Hepatocyte (in vitro differentiated cells): ENCODE measurements at regions not wholly inside any gene's neighbourhood (a gene's known extent, or its start where the extent isn't known, plus 50 kb on each side); places are given as distances from the start of the nearest gene placed in this dataset.

ENCODE experiments used
- EZH2 ChIP-seq: fragments of 200-600 bp; sonication (generic); IDR thresholded peaks from 2 replicates; pipeline ENCODE4 v1.6.1; 2016; ENCODE audit warnings: antibody characterized with exemption, mild to moderate bottlenecking, borderline replicate concordance
- TF ChIP-seq, protein P1 (sequence below): fragments of 200-600 bp; sonication (generic); IDR thresholded peaks from 2 replicates; pipeline ENCODE4 v1.5.1; 2016; ENCODE audit warnings: antibody characterized with exemption, mild to moderate bottlenecking; ENCODE audit not compliant: poor library complexity

DNA sequence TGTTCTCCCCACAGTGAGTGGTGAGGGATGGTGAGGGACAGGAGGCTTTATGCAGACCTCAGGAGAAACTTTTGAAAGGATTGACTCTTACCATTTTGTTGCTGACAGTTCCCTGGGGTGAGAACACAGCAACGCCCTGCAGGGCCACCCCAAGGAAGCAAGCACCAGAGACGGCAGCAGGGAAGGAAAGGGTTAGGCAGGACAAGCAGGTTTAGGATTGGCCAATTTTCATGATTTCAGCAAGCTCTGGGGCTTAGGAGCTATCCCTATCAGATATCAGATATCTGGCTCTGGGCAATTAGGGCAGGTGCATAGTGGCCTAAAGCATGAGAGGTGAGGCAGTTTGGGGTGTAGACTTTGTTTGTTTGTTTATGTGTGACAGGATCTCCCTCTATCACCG lies 87.0 kb upstream of the LSM14A start:
- TF ChIP-seq EZH2 = no peak
- TF ChIP-seq, protein P1, sequence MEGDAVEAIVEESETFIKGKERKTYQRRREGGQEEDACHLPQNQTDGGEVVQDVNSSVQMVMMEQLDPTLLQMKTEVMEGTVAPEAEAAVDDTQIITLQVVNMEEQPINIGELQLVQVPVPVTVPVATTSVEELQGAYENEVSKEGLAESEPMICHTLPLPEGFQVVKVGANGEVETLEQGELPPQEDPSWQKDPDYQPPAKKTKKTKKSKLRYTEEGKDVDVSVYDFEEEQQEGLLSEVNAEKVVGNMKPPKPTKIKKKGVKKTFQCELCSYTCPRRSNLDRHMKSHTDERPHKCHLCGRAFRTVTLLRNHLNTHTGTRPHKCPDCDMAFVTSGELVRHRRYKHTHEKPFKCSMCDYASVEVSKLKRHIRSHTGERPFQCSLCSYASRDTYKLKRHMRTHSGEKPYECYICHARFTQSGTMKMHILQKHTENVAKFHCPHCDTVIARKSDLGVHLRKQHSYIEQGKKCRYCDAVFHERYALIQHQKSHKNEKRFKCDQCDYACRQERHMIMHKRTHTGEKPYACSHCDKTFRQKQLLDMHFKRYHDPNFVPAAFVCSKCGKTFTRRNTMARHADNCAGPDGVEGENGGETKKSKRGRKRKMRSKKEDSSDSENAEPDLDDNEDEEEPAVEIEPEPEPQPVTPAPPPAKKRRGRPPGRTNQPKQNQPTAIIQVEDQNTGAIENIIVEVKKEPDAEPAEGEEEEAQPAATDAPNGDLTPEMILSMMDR = no peak
